Prostate gland (tissue), 2 donors: ENCODE measurements at regions not wholly inside any gene's neighbourhood (a gene's known extent, or its start where the extent isn't known, plus 50 kb on each side); places are given as distances from the start of the nearest gene placed in this dataset.

Source experiments
- DNase-seq: peaks from one replicate; pipeline ENCODE4 v3.0.0-alpha.2; 2019; ENCODE audit warnings: low spot score
- H3K27ac ChIP-seq, 2 donors: fragments of 200-600 bp; sonication (generic); 2 replicates each; pipeline ENCODE4 v1.5.1; 2017 to 2019
- H3K27me3 ChIP-seq: fragments of 200-600 bp; sonication (generic); replicated peaks from 2 replicates; pipeline ENCODE4 v1.5.1; 2019; ENCODE audit not compliant: insufficient read depth
- H3K36me3 ChIP-seq, 2 donors: fragments of 200-600 bp; sonication (generic); 1 replicate in 1 of 2; 2 replicates in 1 of 2; pipeline versions ENCODE4 v1.5.1 to v1.8.1; 2017 to 2019
- H3K4me1 ChIP-seq: fragments of 200-600 bp; sonication (generic); replicated peaks from 2 replicates; pipeline ENCODE4 v1.5.1; 2019
- H3K4me3 ChIP-seq, 2 donors: fragments of 200-600 bp; sonication (generic); 2 replicates each; pipeline ENCODE4 v1.5.1; 2017 to 2019
- H3K9me3 ChIP-seq: fragments of 200-600 bp; sonication (generic); 2 replicates; pipeline ENCODE4 v1.5.1; 2017
- POLR2A ChIP-seq: fragments of 450-650 bp; IDR thresholded peaks from one replicate; pipeline ENCODE4 v1.6.1; 2016; ENCODE audit warnings: antibody characterized with exemption, mild to moderate bottlenecking
- POLR2AphosphoS5 ChIP-seq: sonication (generic); formaldehyde crosslinking; IDR thresholded peaks from one replicate; pipeline ENCODE4 v1.6.1; 2017; ENCODE audit warnings: antibody characterized with exemption
- WGBS: methylation state at CpG from one replicate; pipeline ENCODE4 v1.1.5; 2018; 5-methylcytosine and 5-hydroxymethylcytosine counted together
- intact Hi-C: fragments of 100-400 bp; cut with DNase I; formaldehyde crosslinking; loops from one replicate; pipeline ENCODE4 v1.14.2; 2022
- TF ChIP-seq, protein P1 (sequence below), 4 experiments: fragments of 200-600 bp in 2 of 4; fragments of 450-650 bp in 2 of 4; sonication (generic) in 2 of 4; IDR thresholded peaks; 1 replicate in 3 of 4; 2 replicates in 1 of 4; pipeline ENCODE4 v1.5.1; 2016 to 2019; ENCODE audit warnings: antibody characterized with exemption in 4 of 4, mild to moderate bottlenecking in 2 of 4, moderate library complexity in 2 of 4

DNA sequence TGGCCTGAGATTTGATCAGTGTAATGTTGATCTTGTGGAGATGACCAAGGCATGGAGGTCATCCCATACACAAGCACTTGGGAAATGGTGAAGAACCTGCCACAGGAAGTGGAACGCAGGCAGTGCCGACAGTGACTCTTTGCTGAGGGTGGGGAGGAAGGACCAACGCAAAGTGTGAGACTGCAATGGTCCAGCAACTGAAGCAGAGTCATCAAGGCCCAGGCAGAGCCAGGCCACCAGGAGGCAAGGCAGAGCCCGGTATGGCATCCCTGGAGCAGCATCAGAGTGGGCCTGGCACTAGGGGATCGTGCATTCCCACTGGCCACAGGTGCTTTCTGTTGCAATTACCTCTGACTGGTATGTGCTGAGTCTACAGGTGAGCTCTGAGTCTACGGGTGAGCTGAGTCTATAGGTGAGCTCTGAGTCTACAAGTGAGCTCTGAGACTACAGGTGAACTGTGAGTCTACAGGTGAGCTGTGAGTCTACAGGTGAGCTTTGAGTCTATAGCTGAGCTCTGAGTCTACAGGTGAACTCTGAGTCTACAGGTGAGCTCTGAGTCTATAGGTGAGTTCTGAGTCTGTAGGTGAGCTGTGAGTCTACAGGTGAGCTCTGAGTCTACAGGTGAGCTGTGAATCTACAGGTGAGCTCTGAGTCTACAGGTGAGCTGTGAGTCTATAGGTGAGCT, 132.9 kb downstream of the KLF6 start:
- H3K36me3 ChIP-seq, result no peaks in the 10 kb centered on the region
- no peaks in the 10 kb centered on the region for H3K9me3 ChIP-seq
- WGBS, result 92% methylated on average over 6 of the region's 6 CpGs
- H3K27me3 ChIP-seq, result no peaks in the 10 kb centered on the region
- no peak overlapping the region for H3K4me3 ChIP-seq
- no peak for DNase-seq
- no peak overlapping the region for H3K27ac ChIP-seq
- TF ChIP-seq, protein P1, sequence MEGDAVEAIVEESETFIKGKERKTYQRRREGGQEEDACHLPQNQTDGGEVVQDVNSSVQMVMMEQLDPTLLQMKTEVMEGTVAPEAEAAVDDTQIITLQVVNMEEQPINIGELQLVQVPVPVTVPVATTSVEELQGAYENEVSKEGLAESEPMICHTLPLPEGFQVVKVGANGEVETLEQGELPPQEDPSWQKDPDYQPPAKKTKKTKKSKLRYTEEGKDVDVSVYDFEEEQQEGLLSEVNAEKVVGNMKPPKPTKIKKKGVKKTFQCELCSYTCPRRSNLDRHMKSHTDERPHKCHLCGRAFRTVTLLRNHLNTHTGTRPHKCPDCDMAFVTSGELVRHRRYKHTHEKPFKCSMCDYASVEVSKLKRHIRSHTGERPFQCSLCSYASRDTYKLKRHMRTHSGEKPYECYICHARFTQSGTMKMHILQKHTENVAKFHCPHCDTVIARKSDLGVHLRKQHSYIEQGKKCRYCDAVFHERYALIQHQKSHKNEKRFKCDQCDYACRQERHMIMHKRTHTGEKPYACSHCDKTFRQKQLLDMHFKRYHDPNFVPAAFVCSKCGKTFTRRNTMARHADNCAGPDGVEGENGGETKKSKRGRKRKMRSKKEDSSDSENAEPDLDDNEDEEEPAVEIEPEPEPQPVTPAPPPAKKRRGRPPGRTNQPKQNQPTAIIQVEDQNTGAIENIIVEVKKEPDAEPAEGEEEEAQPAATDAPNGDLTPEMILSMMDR (IDR thresholded peaks at IDR 0.05), result no peak
- TF ChIP-seq POLR2AphosphoS5, result no peak
- no peak for TF ChIP-seq POLR2A
- H3K4me1 ChIP-seq, result no peaks in the 10 kb centered on the region
- intact Hi-C loops, result no loop called here

DNA sequence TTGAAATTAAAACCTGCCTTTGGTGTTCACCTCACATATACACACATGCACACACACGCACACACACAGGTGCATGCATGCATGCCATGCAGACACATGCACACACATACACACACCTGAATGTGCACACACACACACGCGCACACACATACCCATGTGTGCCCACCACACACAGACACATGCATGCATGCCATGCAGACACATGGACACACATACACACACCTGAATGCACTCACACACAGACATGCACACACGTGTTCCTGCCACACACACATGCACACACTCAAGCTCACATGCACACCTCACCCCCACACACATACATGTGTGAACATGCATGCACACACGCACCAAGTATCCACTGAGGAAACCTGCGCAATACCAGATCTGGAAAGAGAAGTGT, 136.4 kb downstream of the KLF6 start:
- 80% methylated on average over 6 of the region's 6 CpGs for WGBS
- no peaks in the 10 kb centered on the region for H3K36me3 ChIP-seq
- H3K4me3 ChIP-seq, result no peak overlapping the region
- no peaks in the 10 kb centered on the region for H3K27me3 ChIP-seq
- H3K27ac ChIP-seq, result no peak overlapping the region
- H3K9me3 ChIP-seq, result no peaks in the 10 kb centered on the region
- no peaks in the 10 kb centered on the region for H3K4me1 ChIP-seq
- intact Hi-C loops, result no loop called here
- TF ChIP-seq, protein P1 (IDR thresholded peaks at IDR 0.05), result no peak
- TF ChIP-seq POLR2A (no peak), POLR2AphosphoS5 (no peak)
- DNase-seq, result no peak

DNA sequence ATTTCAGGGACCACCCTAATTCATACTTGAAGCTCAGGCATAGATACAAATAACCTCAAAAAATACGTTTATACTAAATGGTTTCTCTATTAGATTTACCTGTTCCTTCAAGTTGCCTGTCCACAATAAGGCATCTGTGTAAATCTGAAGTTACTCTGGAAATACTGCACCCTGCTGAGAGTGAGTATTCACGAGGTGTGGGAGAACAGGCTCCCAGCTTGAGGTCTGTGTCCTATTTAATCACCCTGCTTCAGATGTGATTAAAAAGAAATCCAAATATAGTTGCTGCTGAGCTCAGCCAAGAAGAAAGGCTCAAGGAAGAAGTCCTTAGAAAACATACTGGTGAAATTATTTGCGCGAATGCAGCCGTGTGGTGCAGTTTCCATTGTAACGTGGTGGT, 136.8 kb downstream of the KLF6 start:
- no peaks in the 10 kb centered on the region for H3K4me1 ChIP-seq
- TF ChIP-seq, protein P1 (IDR thresholded peaks at IDR 0.05), result no peak
- TF ChIP-seq POLR2A (no peak), POLR2AphosphoS5 (no peak)
- no peak overlapping the region for H3K4me3 ChIP-seq
- no peak for DNase-seq
- no peaks in the 10 kb centered on the region for H3K36me3 ChIP-seq
- intact Hi-C loops, result no loop called here
- WGBS, result 36% methylated on average over 6 of the region's 6 CpGs
- no peak overlapping the region for H3K27ac ChIP-seq
- no peaks in the 10 kb centered on the region for H3K9me3 ChIP-seq
- no peaks in the 10 kb centered on the region for H3K27me3 ChIP-seq

DNA sequence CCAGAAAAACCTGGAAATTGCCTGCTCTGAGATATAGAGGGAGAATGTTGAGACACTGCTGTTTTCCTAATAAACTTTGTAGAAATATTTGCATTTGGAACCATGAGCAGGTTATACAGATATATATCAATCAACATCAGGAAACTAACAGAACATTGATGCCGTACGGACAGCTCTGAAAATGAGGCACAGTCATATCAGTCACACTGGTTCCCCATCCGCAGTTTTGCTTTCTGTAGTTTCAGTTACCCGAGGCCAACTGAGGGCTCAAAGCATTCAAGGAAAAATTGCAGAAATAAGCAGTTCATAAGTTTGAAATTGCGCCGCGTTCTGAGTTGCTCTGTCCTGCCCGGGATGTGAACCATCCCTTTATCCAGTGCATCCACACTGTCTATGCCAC, 137.9 kb downstream of the KLF6 start:
- no peak for DNase-seq
- Histone ChIP-seq H3K27me3 (no peaks in the 10 kb centered on the region), H3K36me3 (no peaks in the 10 kb centered on the region), H3K9me3 (no peaks in the 10 kb centered on the region), H3K4me3 (no peak overlapping the region), H3K27ac (no peak overlapping the region), H3K4me1 (no peaks in the 10 kb centered on the region)
- WGBS, result 91% methylated on average over 8 of the region's 8 CpGs
- TF ChIP-seq POLR2AphosphoS5 (no peak), POLR2A (no peak)
- TF ChIP-seq, protein P1 (IDR thresholded peaks at IDR 0.05), result no peak
- intact Hi-C loops, result no loop called here

DNA sequence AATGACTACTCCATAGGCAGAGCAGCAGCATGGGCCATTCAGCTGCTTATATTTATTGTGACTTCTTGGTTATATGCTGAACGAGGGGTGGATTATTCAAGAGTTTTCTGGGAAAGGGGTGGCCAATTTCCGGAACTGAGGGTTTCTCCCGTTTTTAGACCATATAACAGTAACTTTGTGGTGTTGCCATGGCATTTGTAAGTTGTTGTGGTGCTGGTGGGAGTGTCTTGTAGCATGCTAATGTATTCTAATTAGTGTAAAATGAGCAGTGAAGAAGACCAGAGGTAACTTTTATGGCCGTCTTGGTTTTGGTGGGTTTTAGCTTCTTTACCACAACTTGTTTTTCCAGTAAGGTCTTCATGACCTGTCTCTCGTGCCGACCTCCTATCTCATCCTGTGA, 139.6 kb downstream of the KLF6 start:
- Histone ChIP-seq H3K27ac (no peak overlapping the region), H3K4me3 (no peak overlapping the region), H3K36me3 (no peaks in the 10 kb centered on the region), H3K9me3 (no peaks in the 10 kb centered on the region), H3K4me1 (no peaks in the 10 kb centered on the region), H3K27me3 (no peaks in the 10 kb centered on the region)
- DNase-seq, result no peak
- TF ChIP-seq POLR2A (no peak), POLR2AphosphoS5 (no peak)
- TF ChIP-seq, protein P1 (IDR thresholded peaks at IDR 0.05), result no peak
- WGBS, result 89% methylated on average over 6 of the region's 6 CpGs
- intact Hi-C loops, result no loop called here
